GM12878 (cell line): ENCODE measurements at regions not wholly inside any gene's neighbourhood (a gene's known extent, or its start where the extent isn't known, plus 50 kb on each side); places are given as distances from the start of the nearest gene placed in this dataset.

ENCODE experiments used
- ATAC-seq: fragments of 200-7000 bp; cut with Tn5 transposase; 3 replicates; pipeline ENCODE4 v1.9.1; 2020; ENCODE audit warnings: mild to moderate bottlenecking, moderate library complexity
- BruUV-seq: library from RNA; stranded (reverse); fragments of 400-500 nt; replicated peaks from 2 replicates; lab custom pipeline; 2021; lab: Mats Ljungman, UMichigan
- CTCF ChIA-PET: fragments of 300-600 bp; sonication (Branson Sonifier 250); formaldehyde crosslinking; extraction: SDS; loops from one replicate; lab custom pipeline; 2021; ENCODE audit warnings: inconsistent platforms; lab: Yijun Ruan, JAX
- POLR2A ChIA-PET: fragments of 350-600 bp; formaldehyde crosslinking; extraction: SDS; loops from one replicate; lab custom pipeline; 2021; ENCODE audit warnings: inconsistent platforms; lab: Charles Lee
- RAD21 ChIA-PET: fragments of 300-600 bp; sonication (Branson Sonifier 250); formaldehyde crosslinking; loops from one replicate; lab custom pipeline; 2023; ENCODE audit warnings: antibody characterized with exemption; ENCODE audit not compliant: unreplicated experiment; lab: Charles Lee
- SMC1A ChIA-PET: fragments of 300-600 bp; sonication (Branson Sonifier 250); formaldehyde crosslinking; loops from one replicate; lab custom pipeline; 2023; ENCODE audit not compliant: unreplicated experiment, uncharacterized antibody; lab: Charles Lee
- DNase-seq: peaks from one replicate; pipeline ENCODE4 v3.0.0-alpha.2; 2011; ENCODE audit warnings: low read depth, low spot score
- FAIRE-seq: peaks from 3 replicates; lab custom pipeline; 2011; peaks lifted over from hg19 to GRCh38; lab: Jason Lieb, UNC
- H2AFZ ChIP-seq: 2 replicates; pipeline ENCODE4 v1.6.0; 2011; ENCODE audit warnings: low read depth, low read length, control low read depth; ENCODE audit not compliant: control insufficient read depth
- H3K27ac ChIP-seq: 2 replicates; pipeline ENCODE4 v1.5.1; 2011; ENCODE audit warnings: control low read depth; ENCODE audit not compliant: control insufficient read depth, insufficient read depth
- H3K27me3 ChIP-seq, 2 experiments: replicated peaks in 1 of 2; 2 replicates each; pipeline versions ENCODE4 v1.6.0 to v1.6.1; 2011; ENCODE audit warnings: low read length in 1 of 2; ENCODE audit not compliant: control insufficient read depth in 2 of 2, insufficient read depth in 2 of 2
- H3K36me3 ChIP-seq, 2 experiments: 2 replicates each; pipeline ENCODE4 v1.5.1; 2011; ENCODE audit warnings: low read length in 1 of 2; ENCODE audit not compliant: control insufficient read depth in 2 of 2, insufficient read depth in 2 of 2
- H3K4me1 ChIP-seq: 2 replicates; pipeline ENCODE4 v1.6.1; 2011; ENCODE audit warnings: mild to moderate bottlenecking, low read length, moderate library complexity, mixed read lengths; ENCODE audit not compliant: control insufficient read depth, insufficient read depth
- H3K4me2 ChIP-seq: 2 replicates; pipeline ENCODE4 v1.6.0; 2011; ENCODE audit warnings: control low read depth; ENCODE audit not compliant: control insufficient read depth, insufficient read depth
- H3K4me3 ChIP-seq: fragments of 200-600 bp; sonication (generic); 2 replicates; pipeline ENCODE4 v1.5.1; 2016
- H3K79me2 ChIP-seq: 2 replicates; pipeline ENCODE4 v1.6.0; 2011; ENCODE audit warnings: low read length; ENCODE audit not compliant: control insufficient read depth, insufficient read depth
- H3K9ac ChIP-seq: 2 replicates; pipeline ENCODE4 v1.8.0; 2011; ENCODE audit warnings: low read length, control low read depth, mixed read lengths; ENCODE audit not compliant: control insufficient read depth, insufficient read depth
- H3K9me3 ChIP-seq: replicated peaks from 3 replicates; pipeline ENCODE4 v1.5.1; 2011; ENCODE audit warnings: mild to moderate bottlenecking, low read length; ENCODE audit not compliant: control insufficient read depth, insufficient read depth
- H4K20me1 ChIP-seq: 2 replicates; pipeline ENCODE4 v1.6.0; 2011; ENCODE audit not compliant: control insufficient read depth, insufficient read depth
- EZH2 ChIP-seq: IDR thresholded peaks from 2 replicates; pipeline ENCODE4 v1.6.1; 2012; ENCODE audit warnings: low read depth, mild to moderate bottlenecking, control low read depth, inconsistent platforms, low read length, borderline replicate concordance; ENCODE audit not compliant: control insufficient read depth
- IKZF1 ChIP-seq: fragments of 450-650 bp; conservative IDR thresholded peaks from 2 replicates; pipeline ENCODE4 v1.6.1; 2017; ENCODE audit warnings: antibody characterized with exemption, mild to moderate bottlenecking
- IRF5 ChIP-seq: fragments of 450-650 bp; IDR thresholded peaks from 2 replicates; pipeline ENCODE4 v1.6.1; 2017; ENCODE audit warnings: borderline replicate concordance
- KAT2A ChIP-seq: conservative IDR thresholded peaks from 2 replicates; pipeline ENCODE4 v1.6.1; 2011; ENCODE audit warnings: low read depth, low read length; ENCODE audit not compliant: control insufficient read depth
- MXI1 ChIP-seq: fragments of 150-350 bp; IDR thresholded peaks from 2 replicates; pipeline ENCODE4 v1.6.1; 2011; ENCODE audit warnings: low read depth, mild to moderate bottlenecking, inconsistent platforms, low read length, improper control_type of control experiment
- RAD51 ChIP-seq: fragments of 450-650 bp; IDR thresholded peaks from 2 replicates; pipeline ENCODE4 v1.6.1; 2016; ENCODE audit warnings: moderate library complexity, mild to moderate bottlenecking, inconsistent platforms
- SMC3 ChIP-seq: IDR thresholded peaks from 2 replicates; pipeline ENCODE4 v1.6.1; 2011; ENCODE audit warnings: low read length, improper control_type of control experiment, borderline replicate concordance
- SPI1 ChIP-seq: IDR thresholded peaks from 2 replicates; pipeline ENCODE4 v1.6.1; 2011; ENCODE audit warnings: low read depth, mild to moderate bottlenecking, low read length, moderate library complexity, borderline replicate concordance; ENCODE audit not compliant: insufficient read depth
- ZNF207 ChIP-seq: fragments of 450-650 bp; IDR thresholded peaks from 2 replicates; pipeline ENCODE4 v1.6.1; 2014; ENCODE audit warnings: antibody characterized with exemption, mild to moderate bottlenecking, borderline replicate concordance
- WGBS: methylation state at CpG from one replicate; pipeline ENCODE4 v1.1.6; 2016; ENCODE audit warnings: low lambda C conversion rate; ENCODE audit not compliant: insufficient replicate concordance, insufficient coverage; ENCODE audit errors: missing lambda C conversion rate; 5-methylcytosine and 5-hydroxymethylcytosine counted together
- in situ Hi-C: fragments of 300-500 bp; cut with MboI; formaldehyde crosslinking; loops from 9 replicates; pipeline ENCODE4 v1.14.3; 2018; ENCODE audit warnings: mixed read lengths
- intact Hi-C: fragments of 100-400 bp; cut with micrococcal nuclease; formaldehyde crosslinking; loops from one replicate; pipeline ENCODE4 v1.14.2; 2022; ENCODE audit not compliant: unreplicated experiment
- TF ChIP-seq, protein P1 (sequence below): fragments of 450-650 bp; IDR thresholded peaks from 2 replicates; pipeline ENCODE4 v1.6.1; 2016; ENCODE audit warnings: mild to moderate bottlenecking

DNA sequence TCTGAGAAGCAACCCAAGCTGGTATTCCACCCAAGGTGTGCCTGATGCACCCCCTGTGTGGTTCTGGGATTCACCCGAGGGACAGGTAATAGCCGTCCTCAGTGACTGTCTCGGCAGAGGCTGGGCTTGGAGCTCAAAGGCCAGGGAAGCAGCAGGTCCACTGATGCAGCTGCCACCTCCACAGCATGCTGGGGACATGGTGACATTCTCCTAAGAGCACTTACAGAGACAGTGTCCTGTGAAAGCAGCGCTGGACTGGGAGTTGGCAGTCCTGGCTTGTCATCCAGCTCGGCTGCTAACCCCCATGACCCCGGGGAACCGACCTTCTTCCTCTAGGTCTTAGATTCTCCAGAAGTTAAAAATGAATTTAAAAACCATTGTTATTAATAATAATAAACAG is 72.8 kb downstream of the RPUSD4 start:
- in situ Hi-C loops, result no loop called here
- Histone ChIP-seq H3K4me3 (no peak overlapping the region), H4K20me1 (no peaks in the 10 kb centered on the region), H3K4me1 (no peaks in the 10 kb centered on the region), H3K27me3 (peaks cover 0 to 3% of the 10 kb centered on the region in 2 experiments), H3K36me3 (no peaks in the 10 kb centered on the region), H3K9ac (no peak overlapping the region), H3K27ac (no peak overlapping the region), H3K9me3 (no peaks in the 10 kb centered on the region), H3K79me2 (no peaks in the 10 kb centered on the region), H2AFZ (no peak overlapping the region), H3K4me2 (no peak overlapping the region)
- ATAC-seq (no peak), DNase-seq (no peak), FAIRE-seq (no peak)
- ChIA-PET RAD21 (interaction anchor here (0.7 to 1.1 kb wide), 2 partner anchors 51 to 161 kb away, joined by 3 to 5 read pairs; no protein-coding TSS in a partner anchor), POLR2A (interaction anchor here (0.9 kb wide), 1 partner anchor 197 kb away, joined by 3 read pairs; no protein-coding TSS in a partner anchor), CTCF (interaction anchor here (0.7 to 1.0 kb wide), 3 partner anchors 10 to 196 kb away, joined by 3 read pairs; no protein-coding TSS in a partner anchor), SMC1A (interaction anchor here (0.6 to 1.5 kb wide), 5 partner anchors 10 to 622 kb away, joined by 3 to 4 read pairs (median 3); no protein-coding TSS in a partner anchor)
- 46% methylated on average over 7 of the region's 7 CpGs for WGBS
- BruUV-seq, result no TSS peak
- TF ChIP-seq SMC3, result no peak
- TF ChIP-seq EZH2, result no peak
- no peak for TF ChIP-seq SPI1
- TF ChIP-seq ZNF207, result no peak
- TF ChIP-seq IRF5, result no peak
- no peak for TF ChIP-seq RAD51
- TF ChIP-seq, protein P1, sequence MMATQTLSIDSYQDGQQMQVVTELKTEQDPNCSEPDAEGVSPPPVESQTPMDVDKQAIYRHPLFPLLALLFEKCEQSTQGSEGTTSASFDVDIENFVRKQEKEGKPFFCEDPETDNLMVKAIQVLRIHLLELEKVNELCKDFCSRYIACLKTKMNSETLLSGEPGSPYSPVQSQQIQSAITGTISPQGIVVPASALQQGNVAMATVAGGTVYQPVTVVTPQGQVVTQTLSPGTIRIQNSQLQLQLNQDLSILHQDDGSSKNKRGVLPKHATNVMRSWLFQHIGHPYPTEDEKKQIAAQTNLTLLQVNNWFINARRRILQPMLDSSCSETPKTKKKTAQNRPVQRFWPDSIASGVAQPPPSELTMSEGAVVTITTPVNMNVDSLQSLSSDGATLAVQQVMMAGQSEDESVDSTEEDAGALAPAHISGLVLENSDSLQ, result no peak
- no peak for TF ChIP-seq KAT2A
- TF ChIP-seq IKZF1, result no peak
- TF ChIP-seq MXI1, result no peak
- intact Hi-C loops, result no loop called here
